ENCODE measurements at regions not wholly inside any gene's neighbourhood (a gene's known extent, or its start where the extent isn't known, plus 50 kb on each side); places are given as distances from the start of the nearest gene placed in this dataset.

GRCh38 chr2:19300961-19301360, 57.5 kb downstream of the OSR1 start:
- no peak for DNase-seq (ENCODE audit: low spot score in 2 of 2)
- no peaks in the 10 kb centered on the region for H3K27me3 ChIP-seq
- no peaks in the 10 kb centered on the region for H3K9me3 ChIP-seq
- no peaks in the 10 kb centered on the region for H3K4me1 ChIP-seq
- no peak overlapping the region for H3K4me3 ChIP-seq
- H3K27ac ChIP-seq, result no peak overlapping the region
- H3K36me3 ChIP-seq, result no peaks in the 10 kb centered on the region
- TF ChIP-seq CTCF (IDR thresholded peaks at IDR 0.05), result no peak
- intact Hi-C loops (cut with DNase I), result no loop called here

- TF ChIP-seq CTCF (IDR thresholded peaks at IDR 0.05), result no peak
- intact Hi-C loops (cut with DNase I), result no loop called here
- Histone ChIP-seq H3K36me3 (no peaks in the 10 kb centered on the region), H3K9me3 (no peaks in the 10 kb centered on the region), H3K4me1 (no peaks in the 10 kb centered on the region), H3K4me3 (no peak overlapping the region), H3K27ac (no peak overlapping the region), H3K27me3 (no peaks in the 10 kb centered on the region)
- DNase-seq (ENCODE audit: low spot score in 2 of 2), result no peak
These were observed 58.9 kb downstream of the OSR1 start for GRCh38 chr2:19299522-19299921.

GRCh38 chr2:19299032-19299431, 59.4 kb downstream of the OSR1 start:
- Histone ChIP-seq H3K27ac (no peak overlapping the region), H3K27me3 (no peaks in the 10 kb centered on the region), H3K36me3 (no peaks in the 10 kb centered on the region), H3K4me1 (no peaks in the 10 kb centered on the region), H3K9me3 (no peaks in the 10 kb centered on the region), H3K4me3 (no peak overlapping the region)
- intact Hi-C loops (cut with DNase I), result no loop called here
- DNase-seq (ENCODE audit: low spot score in 2 of 2), result no peak
- no peak for TF ChIP-seq CTCF (IDR thresholded peaks at IDR 0.05)

GRCh38 chr2:19297716-19298115, 60.7 kb downstream of the OSR1 start:
- Histone ChIP-seq H3K9me3 (no peaks in the 10 kb centered on the region), H3K27ac (no peak overlapping the region), H3K27me3 (no peaks in the 10 kb centered on the region), H3K36me3 (no peaks in the 10 kb centered on the region), H3K4me3 (no peak overlapping the region), H3K4me1 (no peaks in the 10 kb centered on the region)
- intact Hi-C loops (cut with DNase I), result no loop called here
- no peak for DNase-seq (ENCODE audit: low spot score in 2 of 2)
- no peak for TF ChIP-seq CTCF (IDR thresholded peaks at IDR 0.05)

GRCh38 chr2:19295998-19296502, 62.4 kb downstream of the OSR1 start:
- intact Hi-C loops (cut with DNase I), result no loop called here
- Histone ChIP-seq H3K4me1 (no peaks in the 10 kb centered on the region), H3K9me3 (no peaks in the 10 kb centered on the region), H3K27me3 (no peaks in the 10 kb centered on the region), H3K27ac (no peak overlapping the region), H3K4me3 (no peak overlapping the region), H3K36me3 (no peaks in the 10 kb centered on the region)
- no peak for TF ChIP-seq CTCF (IDR thresholded peaks at IDR 0.05)
- no peak for DNase-seq (ENCODE audit: low spot score in 2 of 2)

- DNase-seq (ENCODE audit: low spot score in 2 of 2), result no peak
- Histone ChIP-seq H3K9me3 (no peaks in the 10 kb centered on the region), H3K27me3 (no peaks in the 10 kb centered on the region), H3K36me3 (no peaks in the 10 kb centered on the region), H3K4me3 (peak overlapping the region in 1 of 2 donors; percentile 10), H3K4me1 (no peaks in the 10 kb centered on the region), H3K27ac (no peak overlapping the region)
- TF ChIP-seq CTCF (IDR thresholded peaks at IDR 0.05), result no peak
- intact Hi-C loops (cut with DNase I), result no loop called here
These were observed 66.4 kb downstream of the OSR1 start for GRCh38 chr2:19292007-19292406.
